B cell (primary cell): ENCODE measurements at regions not wholly inside any gene's neighbourhood (a gene's known extent, or its start where the extent isn't known, plus 50 kb on each side); places are given as distances from the start of the nearest gene placed in this dataset.

ENCODE experiments used
- ATAC-seq: fragments of 200-7000 bp; cut with Tn5 transposase; one replicate; pipeline ENCODE4 v1.10.0; 2021; ENCODE audit warnings: low read depth, mild to moderate bottlenecking, moderate number of reproducible peaks, moderate library complexity
- CTCF ChIA-PET: fragments of 350-600 bp; sonication (Branson Sonifier 250); formaldehyde crosslinking; loops from one replicate; lab custom pipeline; 2021; ENCODE audit warnings: antibody characterized with exemption, inconsistent platforms; lab: Charles Lee
- POLR2A ChIA-PET: fragments of 350-600 bp; sonication (Branson Sonifier 250); formaldehyde crosslinking; loops from one replicate; lab custom pipeline; 2021; ENCODE audit warnings: antibody characterized with exemption; lab: Charles Lee
- DNase-seq: peaks from one replicate; pipeline ENCODE4 v3.0.0; 2013
- H2AFZ ChIP-seq: 2 replicates; pipeline ENCODE4 v1.6.1; 2012; ENCODE audit warnings: mild to moderate bottlenecking, low read depth, low read length; ENCODE audit not compliant: insufficient read depth, poor library complexity, severe bottlenecking
- H3K27ac ChIP-seq, 2 donors: 1 replicate in 1 of 2; 2 replicates in 1 of 2; pipeline ENCODE4 v1.5.1; 2012 to 2013; ENCODE audit warnings: low read length in 2 of 2, mild to moderate bottlenecking in 2 of 2, moderate library complexity in 1 of 2
- H3K27me3 ChIP-seq, 4 experiments: fragments of 200-600 bp in 1 of 4; sonication (generic) in 1 of 4; replicated peaks in 1 of 4; 1 replicate in 2 of 4; 2 replicates in 2 of 4; pipeline versions ENCODE4 v1.6.1 to v1.7.0; 2013 to 2016; ENCODE audit warnings: low read length in 3 of 4, mild to moderate bottlenecking in 2 of 4, mixed read lengths in 1 of 4, moderate library complexity in 1 of 4; ENCODE audit not compliant: insufficient read depth in 4 of 4, control insufficient read depth in 3 of 4; ENCODE audit errors: control extremely low read depth in 1 of 4
- H3K36me3 ChIP-seq, 2 experiments: replicated peaks in 1 of 2; 1 replicate in 1 of 2; 2 replicates in 1 of 2; pipeline versions ENCODE4 v1.6.1 to v1.7.1; 2013; ENCODE audit warnings: low read length in 1 of 2; ENCODE audit not compliant: insufficient read depth in 2 of 2, control insufficient read depth in 1 of 2; ENCODE audit errors: control extremely low read depth in 1 of 2, extremely low read depth in 1 of 2
- H3K4me1 ChIP-seq, 2 donors: fragments of 200-600 bp in 1 of 2; sonication (generic) in 1 of 2; 1 replicate in 1 of 2; 2 replicates in 1 of 2; pipeline versions ENCODE4 v1.5.1 to v1.6.1; 2013 to 2017; ENCODE audit warnings: low read length in 2 of 2; ENCODE audit not compliant: control insufficient read depth in 2 of 2, insufficient read depth in 2 of 2
- H3K4me2 ChIP-seq: replicated peaks from 2 replicates; pipeline ENCODE3; 2012; ENCODE audit warnings: mild to moderate bottlenecking, low read depth, low read length; ENCODE audit not compliant: poor library complexity, severe bottlenecking
- H3K4me3 ChIP-seq, 5 experiments: fragments of 200-600 bp in 1 of 5; sonication (generic) in 1 of 5; 1 replicate in 3 of 5; 2 replicates in 2 of 5; pipeline versions ENCODE4 v1.5.1 to v1.7.0; 2011 to 2016; ENCODE audit warnings: low read length in 4 of 5, mild to moderate bottlenecking in 4 of 5, low read depth in 2 of 5, control low read depth in 1 of 5, moderate library complexity in 1 of 5; ENCODE audit not compliant: insufficient read depth in 1 of 5; ENCODE audit errors: control extremely low read depth in 1 of 5, extremely low read depth in 1 of 5
- H3K79me2 ChIP-seq: fragments of 200-600 bp; sonication (generic); one replicate; pipeline ENCODE4 v1.6.0; 2016; ENCODE audit warnings: low read length; ENCODE audit not compliant: control insufficient read depth, insufficient read depth
- H3K9ac ChIP-seq: fragments of 200-600 bp; sonication (generic); 2 replicates; pipeline ENCODE4 v1.6.1; 2017; ENCODE audit warnings: mild to moderate bottlenecking, low read length, moderate library complexity
- H3K9me3 ChIP-seq, 3 donors: one replicate each; pipeline versions ENCODE4 v1.6.1 to v1.7.1; 2013; ENCODE audit warnings: low read length in 2 of 3; ENCODE audit not compliant: control insufficient read depth in 2 of 3, insufficient read depth in 1 of 3; ENCODE audit errors: control extremely low read depth in 1 of 3
- H4K20me1 ChIP-seq: 2 replicates; pipeline ENCODE4 v1.6.0; 2012; ENCODE audit warnings: mild to moderate bottlenecking, low read length; ENCODE audit not compliant: insufficient read depth, control insufficient read depth, poor library complexity, severe bottlenecking
- H3K27ac Mint-ChIP-seq: one replicate; pipeline ENCODE4 v1.8.0; 2021; ENCODE audit warnings: mixed read lengths
- H3K27me3 Mint-ChIP-seq: one replicate; pipeline ENCODE4 v1.8.0; 2021; ENCODE audit warnings: mixed read lengths
- H3K4me1 Mint-ChIP-seq: one replicate; pipeline ENCODE4 v1.8.0; 2021; ENCODE audit warnings: mixed read lengths
- H3K4me3 Mint-ChIP-seq: one replicate; pipeline ENCODE4 v1.8.0; 2021; ENCODE audit warnings: mixed read lengths
- H3K9me3 Mint-ChIP-seq: one replicate; pipeline ENCODE4 v1.8.0; 2022; ENCODE audit warnings: mixed read lengths; ENCODE audit not compliant: insufficient read depth
- CTCF ChIP-seq: fragments of 200-600 bp; IDR thresholded peaks from one replicate; pipeline ENCODE4 v1.8.0; 2022; ENCODE audit warnings: antibody characterized with exemption, mild to moderate bottlenecking
- EZH2 ChIP-seq: IDR thresholded peaks from 2 replicates; pipeline ENCODE4 v1.6.1; 2012; ENCODE audit warnings: borderline replicate concordance, low read depth, mild to moderate bottlenecking, moderate library complexity, low read length; ENCODE audit not compliant: insufficient read depth, poor library complexity, severe bottlenecking
- WGBS: methylation state at CpG from one replicate; pipeline ENCODE4 v1.1.5; 2013; ENCODE audit warnings: missing lambda C conversion rate; ENCODE audit not compliant: insufficient coverage; 5-methylcytosine and 5-hydroxymethylcytosine counted together
- intact Hi-C: fragments of 100-400 bp; cut with micrococcal nuclease; formaldehyde crosslinking; loops from one replicate; pipeline ENCODE4 v1.10.0; 2022

GRCh38 chr6:67812693-67813092 is 822.4 kb upstream of the ADGRB3 start:
- Histone ChIP-seq H2AFZ (no peak overlapping the region), H3K79me2 (no peaks in the 10 kb centered on the region), H3K36me3 (no peaks in the 10 kb centered on the region), H3K9ac (no peak overlapping the region), H3K27ac (no peak overlapping the region), H3K4me1 (no peaks in the 10 kb centered on the region), H4K20me1 (no peaks in the 10 kb centered on the region), H3K4me3 (no peak overlapping the region), H3K4me2 (no peak overlapping the region), H3K9me3 (peaks cover 2 to 13% (median 4%) of the 10 kb centered on the region in 3 donors), H3K27me3 (no peaks in the 10 kb centered on the region)
- no peak overlapping the region for H3K27ac Mint-ChIP-seq
- H3K27me3 Mint-ChIP-seq = no peaks in the 10 kb centered on the region
- CTCF ChIA-PET = no interaction called here
- no peak for TF ChIP-seq CTCF
- no peak for TF ChIP-seq EZH2
- 100% methylated on average over 1 of the region's 1 CpG for WGBS
- peaks cover 5% of the 10 kb centered on the region for H3K9me3 Mint-ChIP-seq
- POLR2A ChIA-PET = no interaction called here
- no peak overlapping the region for H3K4me3 Mint-ChIP-seq
- intact Hi-C loops = no loop called here
- no peak for ATAC-seq
- DNase-seq = no peak
- no peaks in the 10 kb centered on the region for H3K4me1 Mint-ChIP-seq

GRCh38 chr6:67812125-67812524 is 823.0 kb upstream of the ADGRB3 start:
- WGBS = no CpG with 5 or more reads among the region's 1 CpG
- no peak overlapping the region for H3K4me3 Mint-ChIP-seq

More at GRCh38 chr6:67812125-67812524, 823.0 kb upstream of the ADGRB3 start:
- no peaks in the 10 kb centered on the region for H4K20me1 ChIP-seq
- no peaks in the 10 kb centered on the region for H3K79me2 ChIP-seq
- no peak overlapping the region for H3K27ac ChIP-seq
- intact Hi-C loops = no loop called here
- peaks cover 2 to 13% (median 4%) of the 10 kb centered on the region in 3 donors for H3K9me3 ChIP-seq
- no peaks in the 10 kb centered on the region for H3K4me1 ChIP-seq
- no peaks in the 10 kb centered on the region for H3K36me3 ChIP-seq
- ATAC-seq (no peak), DNase-seq (no peak)
- H3K4me2 ChIP-seq = no peak overlapping the region
- H3K27me3 ChIP-seq = no peaks in the 10 kb centered on the region
- H3K9me3 Mint-ChIP-seq = peaks cover 5% of the 10 kb centered on the region
- TF ChIP-seq CTCF (no peak), EZH2 (no peak)
- CTCF ChIA-PET = no interaction called here
- no peak overlapping the region for H3K4me3 ChIP-seq
- H2AFZ ChIP-seq = no peak overlapping the region
- no peak overlapping the region for H3K9ac ChIP-seq
- no peaks in the 10 kb centered on the region for H3K4me1 Mint-ChIP-seq
- POLR2A ChIA-PET = no interaction called here
- H3K27ac Mint-ChIP-seq = no peak overlapping the region
- no peaks in the 10 kb centered on the region for H3K27me3 Mint-ChIP-seq
